ENCODE measurements at regions not wholly inside any gene's neighbourhood (a gene's known extent, or its start where the extent isn't known, plus 50 kb on each side); places are given as distances from the start of the nearest gene placed in this dataset.
"Not testable (repeated sequence)": the region's sequence is repeated elsewhere in the genome, so short reads cannot be mapped to it uniquely, and the experiment has no call there.

DNA sequence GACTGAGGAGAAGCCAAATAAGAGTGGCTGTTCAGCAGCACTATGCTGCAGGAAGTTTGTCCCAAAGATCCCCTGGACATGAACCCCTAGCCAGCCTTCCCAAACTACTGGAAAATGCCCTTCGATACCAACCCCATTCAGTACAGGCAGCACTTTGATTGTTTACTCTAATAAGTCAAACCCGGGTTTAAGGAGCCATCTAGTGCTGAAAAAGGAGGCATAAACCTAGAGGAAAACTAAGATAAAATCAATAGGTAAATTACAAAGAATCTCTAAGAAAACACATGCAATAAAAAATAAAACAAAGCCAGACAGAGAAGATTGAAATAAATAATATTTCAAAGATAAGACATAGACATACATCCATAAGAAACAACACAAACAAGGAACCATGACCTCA, 771.6 kb downstream of the RPS29 start:
- no peak for DNase-seq

DNA sequence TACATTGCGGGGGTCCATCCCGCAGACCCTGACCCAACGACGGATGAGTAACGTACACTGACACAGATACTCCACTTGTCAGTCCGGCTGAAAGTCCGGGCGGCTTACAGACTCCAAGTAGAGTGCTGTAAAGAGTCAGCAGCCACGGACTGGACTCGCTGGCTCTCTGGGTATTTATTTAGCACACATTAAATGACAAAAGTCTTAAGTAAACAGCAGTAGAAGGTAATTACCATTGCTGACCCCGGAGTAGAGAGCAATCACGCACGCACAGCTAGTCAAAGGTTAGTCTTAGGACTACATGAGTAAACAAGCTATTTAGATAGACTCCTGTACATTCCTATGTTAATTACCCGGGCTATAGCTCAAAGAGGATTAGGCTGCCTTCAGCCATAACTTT, 780.9 kb downstream of the RPS29 start:
- no peak for DNase-seq

DNA sequence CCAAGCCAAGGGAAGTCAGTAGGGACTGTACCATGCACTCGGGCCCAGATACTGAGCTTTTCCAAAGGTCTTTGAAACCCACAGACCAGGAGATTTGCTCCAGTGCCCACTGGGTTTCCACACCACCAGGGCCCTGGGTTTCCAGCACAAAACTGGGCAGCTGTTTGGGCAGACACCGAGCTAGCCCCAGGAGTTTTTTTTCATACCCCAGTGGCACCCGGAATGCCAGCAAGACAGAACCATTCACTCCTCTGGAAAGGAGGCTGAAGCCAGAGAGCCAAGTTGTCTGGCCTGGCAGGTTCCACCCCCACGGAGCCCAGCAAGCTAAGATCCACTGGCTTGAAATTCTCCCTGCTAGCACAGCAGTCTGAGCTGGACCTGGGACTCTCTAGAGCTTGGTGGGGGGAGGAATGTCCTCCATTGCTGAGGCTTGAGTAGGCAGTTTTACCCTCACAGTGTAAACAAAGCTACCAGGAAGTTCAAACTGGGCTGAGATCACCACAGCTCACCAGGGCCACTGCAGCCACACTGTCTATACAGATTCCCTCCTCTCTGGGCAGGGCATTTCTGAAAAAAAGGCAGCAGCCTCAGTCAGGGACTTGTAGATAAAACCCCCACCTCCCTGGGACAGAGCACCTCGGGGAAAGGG, 793.7 kb downstream of the RPS29 start:
- no peak for DNase-seq

DNA sequence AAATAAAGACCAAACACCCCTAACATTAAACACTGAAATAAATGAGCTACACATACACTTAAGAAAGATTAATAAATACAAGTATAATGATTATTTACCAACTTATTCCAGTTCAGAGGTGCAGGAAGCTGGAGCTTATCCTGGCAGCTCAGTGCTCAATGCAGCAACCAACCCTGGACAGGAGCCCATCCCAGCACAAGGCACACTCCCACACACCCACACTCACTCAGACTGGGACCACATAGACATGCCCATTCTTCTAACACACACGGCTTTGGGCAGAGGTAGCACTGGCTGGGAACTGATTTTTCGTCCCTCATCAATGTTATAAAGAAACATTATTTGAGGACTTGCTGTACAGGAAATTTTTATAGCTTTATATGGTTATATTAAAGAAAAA, 797.4 kb downstream of the RPS29 start:
- no peak for DNase-seq

DNA sequence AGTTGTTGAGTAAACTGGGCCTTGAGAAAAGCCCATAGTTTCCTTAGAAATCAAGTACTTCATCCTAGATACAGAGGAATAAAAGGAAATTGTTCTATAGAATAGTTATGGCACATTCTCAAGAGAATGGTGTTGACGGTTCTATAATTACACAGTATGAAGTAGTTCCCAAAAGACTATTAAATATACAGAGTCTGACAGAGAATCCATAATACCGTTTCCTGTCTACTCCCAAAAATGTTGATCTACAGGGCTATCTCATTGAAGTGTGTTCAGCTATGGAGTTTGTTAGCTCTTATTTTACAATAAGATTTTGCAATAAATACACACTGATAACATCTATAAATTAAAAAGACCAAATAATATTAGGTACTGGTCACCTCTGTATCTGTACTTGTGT, 799.7 kb downstream of the RPS29 start:
- DNase-seq: no peak

DNA sequence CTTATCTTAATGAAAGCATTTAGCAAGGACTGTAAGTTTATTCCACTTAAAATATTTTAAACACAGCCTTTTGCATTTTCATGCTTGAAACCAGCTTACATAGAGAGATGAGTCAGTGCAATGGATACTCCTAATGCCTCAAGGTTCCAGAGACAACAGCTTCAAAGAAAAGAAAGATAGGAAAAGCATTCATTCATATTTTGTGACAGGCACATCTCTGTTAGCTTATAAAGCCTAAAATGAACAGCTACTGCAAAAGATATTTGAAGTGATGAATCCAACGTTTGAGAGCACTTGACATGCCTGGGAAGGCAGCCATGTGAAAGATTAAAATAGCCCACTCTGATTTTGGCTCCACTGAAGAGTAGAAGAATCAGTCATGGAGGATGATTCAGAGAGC, 814.5 kb downstream of the RPS29 start:
- DNase-seq: no peak

DNA sequence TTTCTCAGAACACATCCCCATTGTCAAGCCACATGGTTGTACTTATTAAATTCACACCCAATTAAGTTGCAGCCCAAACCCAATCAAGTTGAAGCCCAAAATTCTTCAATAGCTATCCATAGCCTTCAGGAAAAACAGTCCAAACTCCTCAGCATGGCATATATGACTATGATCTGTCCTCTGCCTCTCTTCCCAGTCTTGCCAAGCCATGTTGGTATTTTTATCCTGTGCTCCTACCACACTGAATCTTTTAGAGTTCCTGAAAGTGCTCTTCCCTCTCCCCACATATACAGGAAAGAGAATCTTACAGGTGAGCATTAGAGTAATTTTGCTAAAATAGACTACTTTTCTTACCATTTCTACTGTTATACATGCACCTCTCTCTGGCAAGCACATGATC, 834.9 kb downstream of the RPS29 start:
- no peak for DNase-seq

DNA sequence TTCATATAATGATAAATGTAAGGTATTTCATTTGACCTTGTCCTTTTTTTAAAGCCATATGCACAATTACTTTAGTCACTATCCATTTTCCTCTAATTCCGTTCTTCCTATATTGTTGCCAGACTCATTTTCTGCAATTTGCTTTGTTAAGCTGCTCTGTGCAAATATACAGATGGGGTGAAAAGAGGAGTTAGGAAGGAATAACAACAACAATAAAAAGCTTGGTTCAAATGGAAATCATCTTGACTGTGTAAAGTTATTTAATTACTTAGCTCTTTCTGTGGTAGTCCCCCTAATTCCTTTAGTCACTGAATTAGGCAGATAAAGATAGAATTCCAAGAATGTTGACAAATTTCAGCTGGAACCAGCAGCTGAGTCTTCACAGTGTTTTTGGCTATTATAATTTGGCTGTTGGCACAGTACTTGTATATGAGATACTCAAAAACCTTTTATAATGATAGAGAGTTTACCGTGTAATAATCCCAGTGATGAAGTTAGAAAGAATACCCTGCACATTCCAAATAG, 838.0 kb downstream of the RPS29 start:
- no peak for DNase-seq

DNA sequence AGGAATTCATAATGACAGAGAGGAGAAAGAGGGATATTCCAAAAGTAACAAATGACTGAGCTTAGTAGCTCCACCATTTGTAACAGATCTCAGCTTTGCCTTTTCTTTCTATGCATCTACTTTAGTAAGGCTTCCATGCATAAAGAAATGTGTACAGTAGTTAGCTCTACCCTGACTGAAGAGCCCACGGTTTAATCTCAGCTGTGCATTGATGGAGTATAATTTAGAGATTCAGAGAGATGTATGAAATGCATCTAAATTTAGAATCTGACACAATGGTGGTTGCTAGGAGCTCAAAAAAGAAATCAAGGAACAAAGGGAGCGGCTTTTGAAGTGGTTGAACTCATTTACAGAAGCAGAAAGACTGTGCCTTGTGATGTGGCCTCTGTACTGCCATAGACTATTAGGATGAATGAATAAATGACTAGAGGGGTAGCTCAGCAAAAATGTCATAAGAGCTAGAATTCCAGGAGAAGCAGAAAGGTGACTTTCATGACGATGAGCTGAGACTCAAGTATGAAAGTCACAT, 838.6 kb downstream of the RPS29 start:
- DNase-seq: no peak

DNA sequence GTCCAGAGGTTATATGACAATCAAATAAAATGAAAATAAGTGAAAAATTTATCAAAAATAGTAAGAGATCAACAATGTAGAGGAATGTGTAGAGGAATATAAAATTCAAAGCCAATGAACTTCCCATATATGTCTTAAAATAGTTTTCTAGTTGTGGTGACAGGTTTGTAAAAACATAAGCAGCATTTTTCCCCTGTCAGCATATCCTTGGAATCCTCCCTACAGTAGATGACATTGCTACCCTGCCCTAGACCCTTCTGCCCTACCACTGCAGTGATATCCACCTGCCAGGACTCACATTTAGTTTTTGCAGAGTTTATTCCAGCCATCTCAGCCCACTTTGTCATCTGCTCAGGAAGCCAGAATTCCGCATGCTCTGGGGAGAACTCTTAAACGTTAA, 842.0 kb downstream of the RPS29 start:
- DNase-seq: no peak

DNA sequence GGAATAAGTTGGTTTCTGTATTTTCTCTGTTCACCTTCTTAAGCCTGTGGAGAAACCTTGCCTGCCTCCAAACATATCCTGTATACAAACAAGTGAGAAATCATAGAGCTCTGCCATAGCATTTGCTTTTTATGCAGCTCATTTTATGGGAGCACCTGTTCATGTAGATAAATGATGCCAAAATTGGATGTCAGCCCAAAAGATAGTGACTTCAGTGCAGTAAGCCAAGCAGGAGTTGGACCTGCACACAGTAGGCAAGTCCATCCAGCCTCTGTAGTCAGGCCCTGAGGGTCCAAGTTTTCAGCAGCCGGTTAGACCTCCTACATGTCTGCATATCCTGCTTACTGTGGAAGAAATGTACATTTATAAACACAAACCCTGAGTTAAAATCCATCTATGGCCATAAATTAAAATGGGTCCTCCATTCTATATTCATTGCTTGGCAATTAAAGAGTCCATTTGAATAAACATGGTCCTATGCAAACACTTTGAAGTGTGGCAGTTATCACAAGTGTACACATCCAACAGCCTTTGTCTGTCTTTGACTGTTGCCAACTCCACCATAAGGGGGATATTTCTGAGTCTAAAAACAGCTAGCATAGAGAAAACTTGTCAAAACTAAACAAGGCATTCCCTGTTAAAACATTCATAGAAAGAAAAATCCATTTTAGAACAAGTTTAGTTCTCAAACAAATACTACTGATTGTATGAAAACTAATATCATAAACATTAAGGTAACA, 847.8 kb downstream of the RPS29 start:
- no peak for DNase-seq

DNA sequence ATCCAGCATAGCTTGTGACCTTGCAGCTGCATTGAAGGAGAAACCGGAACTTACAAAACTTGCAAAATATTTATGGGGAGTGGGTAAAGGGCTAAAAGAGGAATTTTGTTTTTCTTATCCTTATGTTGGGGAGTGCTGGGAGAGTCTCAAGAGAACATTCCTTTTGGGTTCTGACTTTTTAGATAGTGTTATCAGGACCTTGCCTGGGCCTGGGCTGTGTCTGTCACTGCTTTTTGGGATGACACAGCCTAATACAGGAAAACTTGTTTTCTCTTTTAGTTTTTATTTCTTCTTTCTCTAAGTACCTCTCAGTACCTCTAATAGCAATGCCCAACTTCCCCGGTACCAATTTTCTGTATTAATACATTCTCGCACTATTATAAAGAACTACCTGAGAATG, 850.6 kb downstream of the RPS29 start:
- DNase-seq: no peak

DNA sequence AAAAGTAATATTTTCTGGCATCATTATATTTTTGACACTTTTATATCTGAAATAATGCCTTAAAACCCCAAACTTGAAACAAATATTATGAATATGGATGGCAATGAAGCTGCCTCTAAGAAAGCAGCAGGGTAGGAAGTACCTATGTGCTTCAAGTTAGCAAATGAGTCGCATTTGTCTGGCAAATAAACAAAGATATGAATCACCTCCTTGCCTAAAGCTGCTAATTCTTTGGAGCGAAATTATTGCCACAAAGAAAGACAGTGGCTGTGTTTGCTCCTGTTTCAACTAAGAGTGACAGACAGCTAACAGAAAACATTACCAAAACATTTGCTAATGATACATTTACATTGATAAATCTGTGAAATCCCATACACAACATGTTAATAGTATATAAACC, 854.9 kb downstream of the RPS29 start:
- no peak for DNase-seq

DNA sequence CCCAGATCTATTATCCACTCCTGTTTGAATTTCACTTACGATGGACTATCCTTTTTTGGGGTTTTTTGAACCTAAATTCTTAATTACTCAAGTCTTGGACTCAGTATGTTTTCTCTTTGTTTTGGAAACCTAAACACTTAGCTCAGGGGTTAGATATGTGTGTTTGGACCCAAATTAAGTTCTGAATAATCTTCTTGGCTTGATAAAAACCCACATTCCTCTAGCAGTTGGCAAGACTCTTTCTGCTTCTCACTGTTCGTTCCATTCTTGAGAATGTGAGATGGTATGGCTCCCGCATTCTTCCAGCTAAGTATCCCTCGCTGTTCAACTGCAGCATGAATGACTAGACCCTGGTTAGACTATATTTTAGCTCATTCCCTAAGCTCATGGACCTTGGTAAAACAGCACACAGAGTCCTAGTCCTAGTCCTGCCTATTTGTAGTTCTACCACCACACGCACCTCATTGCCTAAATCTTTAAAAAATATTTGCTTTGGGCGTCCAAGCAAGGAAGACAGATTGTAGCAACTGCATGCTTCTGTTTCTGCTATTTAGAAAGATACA, 860.0 kb downstream of the RPS29 start:
- no peak for DNase-seq

DNA sequence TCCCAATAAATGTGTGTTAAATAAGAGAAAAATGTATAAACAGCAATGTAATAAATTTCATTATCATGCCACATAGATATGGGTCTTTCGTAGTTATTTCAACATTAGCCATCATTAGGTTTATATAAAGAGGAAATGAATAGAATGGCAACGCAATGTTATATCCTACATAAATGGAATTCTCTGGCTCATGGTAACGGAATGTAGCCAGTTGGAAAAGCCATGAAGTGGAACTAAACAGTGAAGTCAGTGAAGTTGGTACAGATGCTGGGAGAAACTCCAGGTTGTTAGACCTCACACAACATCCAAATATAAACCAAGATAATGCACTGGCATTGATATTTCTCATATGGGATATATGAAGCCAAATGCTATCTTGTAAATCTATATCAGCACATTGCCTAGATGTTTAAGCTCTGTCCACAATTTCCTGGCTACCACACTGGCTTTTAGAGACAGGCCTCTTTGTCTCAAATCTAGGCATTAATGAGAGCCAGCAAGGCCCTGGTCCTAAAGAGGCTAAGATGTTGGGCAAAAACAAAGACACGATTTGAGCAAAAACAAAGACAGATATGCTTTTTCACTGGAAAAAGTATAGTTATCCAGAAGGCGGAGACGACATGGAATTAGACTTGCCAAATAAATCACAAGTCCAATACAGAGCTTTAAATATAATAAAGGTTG, 861.0 kb downstream of the RPS29 start:
- no peak for DNase-seq

DNA sequence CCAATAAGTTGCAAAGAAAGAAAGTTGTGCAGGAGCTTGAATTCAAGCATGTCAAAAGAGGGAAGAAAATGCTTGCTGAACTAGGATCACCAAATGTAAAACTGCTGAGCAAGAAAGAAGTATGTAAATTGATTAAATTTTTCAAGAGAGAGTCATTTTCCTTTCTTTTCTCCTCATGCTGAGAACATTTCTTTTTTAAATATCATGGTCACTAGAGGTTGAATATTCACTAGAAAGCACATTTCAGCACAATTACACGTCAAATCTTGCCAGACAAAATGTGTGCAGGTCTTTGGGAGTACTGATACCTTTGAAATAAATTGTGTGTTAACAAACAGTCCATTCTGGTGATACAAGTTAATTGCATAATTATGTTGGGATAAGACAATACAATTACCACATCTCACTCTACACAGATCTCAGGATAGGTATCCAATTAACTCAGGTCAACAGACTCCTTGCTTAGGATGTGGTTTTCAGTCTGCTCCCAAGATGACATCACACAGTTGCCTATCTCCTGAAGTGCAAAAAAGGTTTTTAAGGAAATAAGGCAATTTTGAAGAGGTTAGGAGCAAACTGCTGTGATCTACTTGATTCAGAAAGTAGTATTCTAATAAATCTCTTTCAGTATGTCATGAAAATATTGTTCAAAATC, 862.2 kb downstream of the RPS29 start:
- no peak for DNase-seq

DNA sequence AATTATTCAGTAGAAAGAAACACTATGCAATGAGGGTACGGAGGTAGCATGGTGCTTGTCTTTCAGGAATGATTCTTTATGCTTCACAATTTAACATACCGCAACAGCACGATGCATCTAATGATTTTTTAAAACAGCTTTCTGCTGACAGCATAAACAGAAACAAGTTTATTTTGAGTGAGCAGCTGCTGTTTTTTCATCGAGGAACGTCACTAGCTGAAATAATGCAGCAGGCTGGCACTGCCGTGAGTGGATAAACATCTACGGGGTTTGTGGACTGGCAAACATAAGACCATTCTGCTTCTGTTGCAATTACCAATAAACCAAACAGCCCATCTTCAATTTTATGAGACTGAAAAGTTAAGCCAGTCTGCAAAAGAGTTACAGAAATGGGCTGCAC, 871.8 kb downstream of the RPS29 start:
- DNase-seq: no peak

DNA sequence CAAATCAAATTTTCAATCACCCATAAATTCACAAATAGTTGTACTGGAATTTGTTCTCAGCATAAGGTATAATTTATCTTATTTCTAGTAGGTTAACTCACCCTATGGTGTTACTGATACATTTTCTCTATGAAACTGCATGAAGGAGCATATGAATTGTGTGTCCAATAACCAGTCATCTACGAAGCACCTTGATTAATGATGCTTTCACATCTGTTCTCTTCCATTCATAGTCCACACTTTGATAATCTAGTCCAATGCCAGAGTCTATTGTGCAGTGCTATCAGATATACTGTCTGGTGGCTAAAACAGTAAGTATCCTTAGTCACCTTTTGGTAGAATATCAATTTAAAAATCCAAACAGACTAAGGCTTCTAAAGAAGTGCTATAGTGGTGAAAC, 876.0 kb downstream of the RPS29 start:
- DNase-seq: no peak

DNA sequence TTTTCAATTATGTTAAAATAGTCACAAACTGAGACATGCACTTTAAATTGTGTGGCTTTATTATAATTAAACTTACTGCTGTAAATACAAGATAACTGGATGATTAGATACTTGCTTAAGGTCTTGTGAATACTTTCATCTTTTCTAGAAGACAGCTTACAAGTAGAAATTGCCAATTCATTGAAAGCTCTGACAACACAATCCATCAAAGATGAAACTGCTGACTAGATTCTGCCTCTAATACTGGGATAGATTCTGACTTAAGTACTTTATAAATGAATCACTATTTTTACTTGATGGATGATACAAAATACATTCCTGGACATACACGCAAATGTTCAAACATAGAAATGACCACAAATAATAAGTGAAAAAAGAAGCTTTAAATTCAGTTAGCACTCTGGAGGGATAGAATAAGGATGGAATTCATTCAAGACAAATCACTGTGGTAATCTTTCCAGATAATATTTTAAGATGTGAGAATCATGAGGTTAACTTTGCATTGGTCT, 876.8 kb downstream of the RPS29 start:
- no peak for DNase-seq

DNA sequence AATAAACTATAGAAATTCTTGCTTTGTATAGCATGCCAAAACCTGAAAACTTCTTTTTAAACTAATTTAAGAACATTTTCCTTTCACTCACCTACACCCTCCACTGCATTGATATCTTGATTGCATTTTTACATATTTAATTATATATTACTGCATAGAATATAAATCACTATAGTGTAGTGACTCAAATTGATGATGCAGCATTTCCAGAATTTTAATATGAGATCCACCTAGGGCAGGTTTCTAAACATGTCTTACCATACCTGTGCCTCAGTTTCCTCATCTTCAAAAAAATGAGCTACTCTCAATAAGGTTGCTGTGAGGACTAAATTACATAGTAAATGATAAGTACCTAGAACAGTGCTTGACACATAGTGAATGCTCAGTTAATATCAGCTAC, 881.5 kb downstream of the RPS29 start:
- no peak for DNase-seq

DNA sequence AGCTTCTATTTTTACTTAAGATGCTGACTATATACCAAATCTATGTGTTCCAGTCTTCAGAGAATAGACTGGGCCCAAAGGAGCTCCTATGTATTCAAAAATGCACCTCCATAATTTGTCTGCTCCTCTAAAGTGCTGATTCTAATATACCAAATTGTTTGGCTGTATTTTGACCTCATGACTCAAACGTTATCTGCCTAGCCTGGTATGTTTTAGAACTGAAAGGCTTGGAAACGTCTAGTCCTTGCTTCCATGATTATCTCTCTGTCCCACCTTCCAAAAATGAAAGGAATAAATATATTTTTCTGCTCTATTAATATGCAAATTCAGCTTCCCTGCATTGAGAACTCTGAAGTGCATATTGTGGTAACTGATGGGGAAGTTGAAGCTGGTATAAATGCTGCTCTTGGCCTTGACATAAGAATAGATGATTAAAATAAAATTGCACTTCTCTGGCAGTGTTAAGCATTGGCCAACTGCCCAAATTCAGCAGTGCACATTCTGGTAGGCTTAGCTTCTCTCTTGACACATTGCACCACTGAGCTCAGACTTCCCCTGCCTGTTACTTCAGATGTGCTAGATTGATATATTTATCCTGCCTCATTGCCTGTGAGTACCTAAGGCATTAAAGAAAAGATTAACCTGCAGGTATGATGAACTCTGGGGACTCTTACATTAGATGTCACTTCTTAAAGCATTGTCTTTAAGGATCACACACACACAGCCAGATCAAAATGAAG, 882.3 kb downstream of the RPS29 start:
- no peak for DNase-seq

DNA sequence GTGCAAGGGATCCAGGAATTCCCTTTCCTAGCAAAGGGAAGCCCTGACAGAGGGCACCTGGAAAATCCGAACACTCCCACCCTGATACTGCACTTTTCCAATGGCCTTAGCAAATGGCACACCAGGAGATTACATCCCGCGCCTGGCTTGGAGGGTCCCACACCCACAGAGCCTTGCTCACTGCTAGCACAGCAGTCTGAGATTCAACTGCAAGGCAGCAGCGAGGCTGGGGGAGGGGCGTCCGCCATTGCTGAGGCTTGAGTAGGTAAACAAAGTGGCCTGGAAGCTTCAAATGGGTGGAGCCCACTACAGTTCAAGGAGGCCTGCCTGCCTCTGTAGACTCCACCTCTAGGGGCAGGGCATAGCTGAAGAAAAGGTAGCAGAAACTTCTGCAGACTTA, 888.8 kb downstream of the RPS29 start:
- DNase-seq: not testable (repeated sequence)

All from CD4-positive, alpha-beta T cell treated with Interleukin-21 for 1 hour (primary cell).